Esophagus muscularis mucosa (tissue), 3 donors: ENCODE measurements at regions not wholly inside any gene's neighbourhood (a gene's known extent, or its start where the extent isn't known, plus 50 kb on each side); places are given as distances from the start of the nearest gene placed in this dataset.

Experiments
- CTCF ChIP-seq, 3 experiments: fragments of 200-600 bp in 2 of 3; fragments of 450-650 bp in 1 of 3; sonication (generic) in 2 of 3; IDR thresholded peaks; one replicate each; pipeline ENCODE4 v1.5.1; 2017 to 2019; ENCODE audit warnings: antibody characterized with exemption in 3 of 3, mild to moderate bottlenecking in 2 of 3, moderate library complexity in 1 of 3
- POLR2A ChIP-seq: fragments of 450-650 bp; IDR thresholded peaks from one replicate; pipeline ENCODE4 v1.6.1; 2017; ENCODE audit warnings: antibody characterized with exemption, moderate library complexity, mild to moderate bottlenecking, low read depth

GRCh38 chr2:128670066-128670465, 351.4 kb upstream of the HS6ST1 start:
- TF ChIP-seq CTCF (IDR thresholded peaks at IDR 0.05), result no peak
- TF ChIP-seq POLR2A, result no peak
